Cardiac fibroblast (primary cell): ENCODE measurements at regions not wholly inside any gene's neighbourhood (a gene's known extent, or its start where the extent isn't known, plus 50 kb on each side); places are given as distances from the start of the nearest gene placed in this dataset.

Source experiments
- DNase-seq, 2 donors: peaks; one replicate each; pipeline versions ENCODE4 v3.0.0 to v3.0.0-alpha.2; 2010; ENCODE audit warnings: low read depth in 2 of 2
- H3K4me3 ChIP-seq, 2 donors: replicated peaks in 1 of 2; 1 replicate in 1 of 2; 2 replicates in 1 of 2; pipeline ENCODE4 v1.5.1; 2011; ENCODE audit warnings: low read depth in 2 of 2, low read length in 2 of 2, mild to moderate bottlenecking in 2 of 2, moderate library complexity in 1 of 2
- TF ChIP-seq, protein P1 (sequence below): IDR thresholded peaks from one replicate; pipeline ENCODE4 v1.5.1; 2011; ENCODE audit warnings: low read depth, mild to moderate bottlenecking, low read length, inconsistent platforms

DNA sequence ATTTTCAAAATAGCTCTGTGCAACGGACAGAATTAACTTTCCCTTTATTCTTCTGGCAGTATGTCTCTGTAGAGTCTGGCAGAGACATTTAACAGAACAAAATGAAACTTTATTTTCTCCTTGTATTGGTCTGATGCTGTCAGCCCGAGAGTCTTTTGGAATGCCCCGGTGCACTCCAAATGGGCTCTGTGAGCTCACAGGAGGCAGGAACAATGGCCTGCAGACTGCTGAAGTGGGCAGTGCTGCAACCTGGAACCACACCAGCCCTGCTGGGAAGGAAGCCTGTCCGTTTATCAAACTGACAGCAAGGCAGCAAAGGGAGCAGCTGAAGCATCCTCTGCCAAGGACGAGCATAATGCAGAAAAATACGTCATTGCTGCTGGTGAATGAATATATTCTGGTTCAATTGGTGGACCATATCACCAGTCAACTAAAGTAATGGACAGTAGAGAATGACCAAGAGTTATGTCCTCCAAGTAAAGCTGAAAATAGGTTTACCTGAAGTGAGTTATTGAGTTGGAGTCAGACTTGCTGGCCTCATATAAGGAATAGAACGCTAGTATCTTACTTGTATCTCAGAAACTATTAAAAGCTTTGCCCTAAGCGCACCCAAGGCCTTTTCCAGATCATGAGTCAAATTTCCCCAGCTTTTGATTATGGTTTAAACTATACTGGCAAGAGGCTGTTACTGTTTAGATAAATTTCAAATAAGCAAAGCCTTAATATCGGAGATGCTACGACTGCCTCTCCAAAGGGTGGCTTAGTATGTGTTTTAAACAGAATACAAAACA, 207.6 kb upstream of the TANK start:
- TF ChIP-seq, protein P1, sequence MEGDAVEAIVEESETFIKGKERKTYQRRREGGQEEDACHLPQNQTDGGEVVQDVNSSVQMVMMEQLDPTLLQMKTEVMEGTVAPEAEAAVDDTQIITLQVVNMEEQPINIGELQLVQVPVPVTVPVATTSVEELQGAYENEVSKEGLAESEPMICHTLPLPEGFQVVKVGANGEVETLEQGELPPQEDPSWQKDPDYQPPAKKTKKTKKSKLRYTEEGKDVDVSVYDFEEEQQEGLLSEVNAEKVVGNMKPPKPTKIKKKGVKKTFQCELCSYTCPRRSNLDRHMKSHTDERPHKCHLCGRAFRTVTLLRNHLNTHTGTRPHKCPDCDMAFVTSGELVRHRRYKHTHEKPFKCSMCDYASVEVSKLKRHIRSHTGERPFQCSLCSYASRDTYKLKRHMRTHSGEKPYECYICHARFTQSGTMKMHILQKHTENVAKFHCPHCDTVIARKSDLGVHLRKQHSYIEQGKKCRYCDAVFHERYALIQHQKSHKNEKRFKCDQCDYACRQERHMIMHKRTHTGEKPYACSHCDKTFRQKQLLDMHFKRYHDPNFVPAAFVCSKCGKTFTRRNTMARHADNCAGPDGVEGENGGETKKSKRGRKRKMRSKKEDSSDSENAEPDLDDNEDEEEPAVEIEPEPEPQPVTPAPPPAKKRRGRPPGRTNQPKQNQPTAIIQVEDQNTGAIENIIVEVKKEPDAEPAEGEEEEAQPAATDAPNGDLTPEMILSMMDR = no peak
- DNase-seq = peak; percentile 35 to 48
- H3K4me3 ChIP-seq = peak overlapping the region in 1 of 2 donors; percentile 21

DNA sequence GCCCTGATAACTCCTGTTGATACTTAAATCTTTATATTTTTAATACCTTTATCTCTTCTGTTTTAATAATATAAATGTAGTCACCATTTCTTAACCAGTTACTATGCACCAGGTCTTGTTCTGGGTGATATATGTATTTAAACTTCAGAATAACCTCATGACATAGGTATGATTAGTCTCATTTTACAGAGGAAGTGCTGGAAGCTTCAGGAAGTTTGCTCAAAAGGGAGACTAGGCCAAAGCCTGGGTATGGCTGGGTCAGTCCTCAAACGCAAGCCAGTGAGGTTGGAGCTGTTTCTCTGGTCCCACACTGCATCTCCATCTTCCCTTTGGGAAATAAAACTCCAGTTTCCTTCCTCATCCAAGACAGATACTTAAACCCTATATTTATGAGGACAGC, 204.7 kb upstream of the TANK start:
- no peak overlapping the region for H3K4me3 ChIP-seq
- DNase-seq = no peak
- TF ChIP-seq, protein P1 = no peak

DNA sequence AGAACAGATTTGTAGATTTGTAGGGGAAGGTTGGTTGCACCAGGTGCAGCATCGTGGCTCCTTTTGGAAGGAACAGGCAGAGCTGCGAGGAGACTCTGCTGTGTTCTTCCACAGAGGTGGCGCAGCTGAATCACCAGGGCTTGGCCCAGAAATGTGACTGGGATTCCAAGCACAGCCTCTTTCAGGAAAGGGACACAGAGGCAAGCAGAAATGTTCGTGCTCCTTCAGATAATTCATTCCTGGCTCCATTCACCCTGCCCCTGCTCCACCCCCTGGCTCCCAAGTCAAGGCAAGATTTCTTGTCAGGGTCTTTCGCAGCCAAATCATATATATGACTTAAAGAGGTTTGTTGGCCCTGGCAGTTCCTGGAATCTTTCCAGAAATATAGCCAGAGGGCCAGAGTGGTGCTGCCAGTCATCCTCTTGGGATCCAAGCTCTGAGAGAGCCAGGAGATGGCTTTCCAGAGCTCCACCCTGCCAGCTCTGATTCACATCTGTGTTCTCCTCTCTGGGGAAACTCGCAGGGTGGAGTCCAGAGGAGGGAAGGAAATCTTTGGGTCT, 203.9 kb upstream of the TANK start:
- DNase-seq = peak; percentile 10 to 22
- H3K4me3 ChIP-seq = no peak overlapping the region
- TF ChIP-seq, protein P1 = no peak

DNA sequence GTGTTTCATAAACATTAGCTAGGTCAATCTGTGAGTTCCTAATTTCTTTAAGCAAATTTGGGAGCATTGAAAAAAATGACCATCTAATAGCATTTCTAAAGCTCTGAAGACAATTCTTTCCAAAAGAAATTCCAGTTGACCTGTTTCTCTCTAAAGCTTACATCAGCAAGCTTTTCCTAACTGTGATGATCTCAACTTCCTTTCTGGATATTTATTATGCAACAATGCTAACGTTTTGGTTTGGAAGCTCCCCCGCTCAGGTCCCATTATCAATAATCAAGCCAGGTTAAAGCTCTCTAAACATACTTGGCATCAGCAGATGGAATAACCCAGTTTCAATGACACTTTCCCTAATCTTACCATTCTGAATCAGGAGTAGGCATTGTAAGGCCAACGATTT, 196.3 kb upstream of the TANK start:
- DNase-seq = peak; percentile 29 to 34
- TF ChIP-seq, protein P1 = no peak
- H3K4me3 ChIP-seq = no peak overlapping the region

DNA sequence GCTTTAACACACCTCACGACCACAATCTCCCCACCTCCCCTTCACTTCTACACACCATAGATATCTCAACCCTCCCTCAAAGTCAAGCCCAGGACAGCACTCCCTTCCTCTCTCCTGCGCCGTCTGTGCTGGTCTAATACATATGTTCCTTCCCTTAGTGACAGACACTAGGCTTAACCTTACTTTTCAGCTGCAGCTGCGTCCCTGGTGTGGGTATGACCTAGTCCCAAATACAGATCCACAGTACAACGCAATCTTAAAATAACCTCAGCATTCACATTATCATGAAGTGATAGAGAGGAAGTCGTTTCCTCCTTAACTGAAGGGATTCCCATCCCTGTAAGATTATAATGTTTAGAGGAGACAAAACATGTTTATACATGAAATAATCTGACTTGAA, 192.7 kb upstream of the TANK start:
- no peak overlapping the region for H3K4me3 ChIP-seq
- DNase-seq = no peak
- TF ChIP-seq, protein P1 = no peak

DNA sequence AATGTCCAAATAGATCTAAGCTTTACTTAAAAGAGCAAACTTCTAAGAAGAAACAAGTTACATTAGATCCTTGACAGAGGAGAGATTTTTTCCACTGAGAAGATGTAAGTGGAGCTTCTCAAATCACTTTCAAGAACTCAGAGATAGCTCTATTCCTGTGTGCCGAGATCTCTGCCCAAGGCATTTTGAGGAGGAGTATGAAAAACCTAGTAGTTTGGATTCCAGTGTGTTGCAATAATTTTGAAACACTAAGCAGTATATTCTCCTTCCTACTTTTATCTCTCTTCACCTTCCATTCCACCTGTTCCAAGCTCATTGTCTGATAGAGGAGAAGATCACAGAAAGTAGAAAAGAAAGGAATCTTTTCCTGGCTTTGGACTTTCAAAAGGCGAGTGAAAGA, 192.0 kb upstream of the TANK start:
- DNase-seq = peak in 1 of 2 donors; percentile 27
- TF ChIP-seq, protein P1 = no peak
- no peak overlapping the region for H3K4me3 ChIP-seq
